SU-DHL-6 (cell line): ENCODE measurements at regions not wholly inside any gene's neighbourhood (a gene's known extent, or its start where the extent isn't known, plus 50 kb on each side); places are given as distances from the start of the nearest gene placed in this dataset.

ENCODE experiments used
- CTCF ChIP-seq: fragments of 200-600 bp; sonication (generic); IDR thresholded peaks from one replicate; pipeline ENCODE4 v1.5.1; 2017; ENCODE audit warnings: antibody characterized with exemption, mild to moderate bottlenecking, low read length, moderate library complexity; ENCODE audit not compliant: insufficient read depth, poor library complexity, severe bottlenecking
- EZH2phosphoT487 ChIP-seq: fragments of 200-600 bp; sonication (generic), shearing (Covaris generic); conservative IDR thresholded peaks from 2 replicates; pipeline ENCODE4 v1.6.1; 2018; ENCODE audit warnings: mild to moderate bottlenecking, antibody characterized with exemption, low read length, moderate library complexity, mixed read lengths

GRCh38 chr4:140211161-140211560, 57.2 kb upstream of the MAML3 start:
- no peak for TF ChIP-seq CTCF
- TF ChIP-seq EZH2phosphoT487 = no peak
